MM.1S (cell line): ENCODE measurements at regions not wholly inside any gene's neighbourhood (a gene's known extent, or its start where the extent isn't known, plus 50 kb on each side); places are given as distances from the start of the nearest gene placed in this dataset.

ENCODE experiments used
- CTCF ChIP-seq: fragments of 300-600 bp; sonication (generic); IDR thresholded peaks from 2 replicates; pipeline ENCODE4 v1.5.1; 2016; ENCODE audit warnings: antibody characterized with exemption, low read length, mixed read lengths
- EZH2 ChIP-seq: fragments of 300-600 bp; sonication (generic); optimal IDR thresholded peaks from 2 replicates; pipeline ENCODE3; 2017; ENCODE audit warnings: low read depth, mild to moderate bottlenecking, antibody characterized with exemption, low read length, mixed read lengths

- TF ChIP-seq CTCF (no peak), EZH2 (no peak)
These were observed 120.9 kb upstream of the CNTLN start for GRCh38 chr9:17013891-17014290.
